WTC11 (cell line): ENCODE measurements at regions not wholly inside any gene's neighbourhood (a gene's known extent, or its start where the extent isn't known, plus 50 kb on each side); places are given as distances from the start of the nearest gene placed in this dataset.

Experiments
- ATAC-seq: fragments of 200-7000 bp; cut with Tn5 transposase; 2 replicates; pipeline ENCODE4 v1.10.0; 2021; ENCODE audit warnings: mild to moderate bottlenecking, moderate library complexity
- CTCF ChIA-PET: fragments of 300-600 bp; sonication (Branson Sonifier 250); formaldehyde crosslinking; loops from one replicate; lab custom pipeline; 2021; ENCODE audit warnings: antibody characterized with exemption; lab: Charles Lee
- POLR2A ChIA-PET: fragments of 350-600 bp; sonication (Branson Sonifier 250); formaldehyde crosslinking; loops from one replicate; lab custom pipeline; 2021; ENCODE audit warnings: antibody characterized with exemption; lab: Charles Lee
- DNase-seq: peaks from one replicate; pipeline ENCODE4 v3.0.0; 2021; ENCODE audit warnings: low spot score
- H3K27ac Mint-ChIP-seq: 2 replicates; pipeline ENCODE4 v1.8.0; 2021; ENCODE audit warnings: mixed read lengths
- H3K27me3 Mint-ChIP-seq: 2 replicates; pipeline ENCODE4 v1.8.0; 2021; ENCODE audit warnings: low read depth, mild to moderate bottlenecking, moderate library complexity, mixed read lengths
- H3K36me3 Mint-ChIP-seq: 2 replicates; pipeline ENCODE4 v1.8.0; 2021; ENCODE audit warnings: mixed read lengths
- H3K4me1 Mint-ChIP-seq: 2 replicates; pipeline ENCODE4 v1.8.0; 2022; ENCODE audit warnings: mixed read lengths
- H3K4me3 Mint-ChIP-seq: 2 replicates; pipeline ENCODE4 v1.8.0; 2021; ENCODE audit warnings: mild to moderate bottlenecking, moderate library complexity, mixed read lengths
- H3K9me3 Mint-ChIP-seq: 2 replicates; pipeline ENCODE4 v1.8.0; 2021; ENCODE audit warnings: mixed read lengths
- ATF1 ChIP-seq: sonication (generic); formaldehyde crosslinking; IDR thresholded peaks from 2 replicates; pipeline ENCODE4 v1.8.1; 2023; ENCODE audit warnings: mild to moderate bottlenecking, moderate library complexity, missing genetic modification reagents
- CTCF ChIP-seq: fragments of 200-600 bp; IDR thresholded peaks from 2 replicates; pipeline ENCODE4 v1.8.0; 2022; ENCODE audit warnings: antibody characterized with exemption
- ERG ChIP-seq: fragments of 250-450 bp; sonication (Bioruptor Pico); IDR thresholded peaks from 2 replicates; pipeline ENCODE4 v1.8.0; 2021; ENCODE audit warnings: mild to moderate bottlenecking
- ETV6 ChIP-seq: sonication (generic); formaldehyde crosslinking; IDR thresholded peaks from 2 replicates; pipeline ENCODE4 v1.8.1; 2022; ENCODE audit warnings: mild to moderate bottlenecking, missing genetic modification reagents
- GRHL2 ChIP-seq: fragments of 250-450 bp; sonication (Bioruptor Pico); IDR thresholded peaks from 2 replicates; pipeline ENCODE4 v1.8.0; 2022; ENCODE audit warnings: mild to moderate bottlenecking, moderate library complexity; ENCODE audit not compliant: insufficient replicate concordance, severe bottlenecking
- JUN ChIP-seq: sonication (generic); formaldehyde crosslinking; IDR thresholded peaks from 2 replicates; pipeline ENCODE4 v1.8.0; 2023; ENCODE audit warnings: mild to moderate bottlenecking, missing genetic modification reagents
- MXD4 ChIP-seq: fragments of 250-450 bp; sonication (Bioruptor Pico); IDR thresholded peaks from 2 replicates; pipeline ENCODE4 v1.8.0; 2021; ENCODE audit warnings: mild to moderate bottlenecking, moderate library complexity, borderline replicate concordance
- NFATC4 ChIP-seq: fragments of 250-450 bp; sonication (Bioruptor Pico); IDR thresholded peaks from 2 replicates; pipeline ENCODE4 v1.9.0; 2021; ENCODE audit warnings: mild to moderate bottlenecking
- NFE2L1 ChIP-seq: sonication (generic); formaldehyde crosslinking; IDR thresholded peaks from 2 replicates; pipeline ENCODE4 v1.8.1; 2023; ENCODE audit warnings: missing genetic modification reagents
- NR2C2 ChIP-seq: sonication (generic); formaldehyde crosslinking; IDR thresholded peaks from 2 replicates; pipeline ENCODE4 v1.8.0; 2022; ENCODE audit warnings: mild to moderate bottlenecking, missing genetic modification reagents
- PRDM15 ChIP-seq: sonication (generic); formaldehyde crosslinking; IDR thresholded peaks from 2 replicates; pipeline ENCODE4 v1.8.0; 2022; ENCODE audit warnings: missing genetic modification reagents
- TCF7 ChIP-seq: sonication (generic); formaldehyde crosslinking; IDR thresholded peaks from 2 replicates; pipeline ENCODE4 v1.8.0; 2022; ENCODE audit warnings: mild to moderate bottlenecking, low read depth, missing genetic modification reagents, moderate library complexity
- TP53 ChIP-seq: sonication (generic); formaldehyde crosslinking; IDR thresholded peaks from 2 replicates; pipeline ENCODE4 v1.8.1; 2023; ENCODE audit warnings: mild to moderate bottlenecking, missing genetic modification reagents
- ZNF219 ChIP-seq: sonication (generic); formaldehyde crosslinking; IDR thresholded peaks from 2 replicates; pipeline ENCODE4 v1.8.0; 2023; ENCODE audit warnings: missing genetic modification reagents, mild to moderate bottlenecking, borderline replicate concordance
- ZNF423 ChIP-seq: fragments of 250-450 bp; sonication (Bioruptor Pico); IDR thresholded peaks from 2 replicates; pipeline ENCODE4 v2.1.2; 2022; ENCODE audit warnings: mild to moderate bottlenecking, moderate library complexity
- ZNF425 ChIP-seq: fragments of 250-450 bp; sonication (Bioruptor Pico); conservative IDR thresholded peaks from 2 replicates; pipeline ENCODE4 v1.9.0; 2021; ENCODE audit warnings: mild to moderate bottlenecking
- TF ChIP-seq, protein P1 (sequence below): fragments of 250-450 bp; sonication (Bioruptor Pico); IDR thresholded peaks from 2 replicates; pipeline ENCODE4 v2.1.2; 2022; ENCODE audit warnings: mild to moderate bottlenecking, moderate library complexity
- TF ChIP-seq, protein P2 (sequence below): sonication (generic); formaldehyde crosslinking; IDR thresholded peaks from 2 replicates; pipeline ENCODE4 v1.8.1; 2023; ENCODE audit warnings: mild to moderate bottlenecking, missing genetic modification reagents, moderate library complexity
- TF ChIP-seq, protein P3 (sequence below): sonication (generic); formaldehyde crosslinking; IDR thresholded peaks from 2 replicates; pipeline ENCODE4 v1.8.1; 2023; ENCODE audit warnings: mild to moderate bottlenecking, missing genetic modification reagents
- TF ChIP-seq, protein P4 (sequence below): sonication (generic); formaldehyde crosslinking; IDR thresholded peaks from 2 replicates; pipeline ENCODE4 v1.8.1; 2022; ENCODE audit warnings: low read depth, missing genetic modification reagents, borderline replicate concordance
- TF ChIP-seq, protein P5 (sequence below): sonication (generic); formaldehyde crosslinking; IDR thresholded peaks from 2 replicates; pipeline ENCODE4 v1.8.1; 2023; ENCODE audit warnings: mild to moderate bottlenecking, missing genetic modification reagents

DNA sequence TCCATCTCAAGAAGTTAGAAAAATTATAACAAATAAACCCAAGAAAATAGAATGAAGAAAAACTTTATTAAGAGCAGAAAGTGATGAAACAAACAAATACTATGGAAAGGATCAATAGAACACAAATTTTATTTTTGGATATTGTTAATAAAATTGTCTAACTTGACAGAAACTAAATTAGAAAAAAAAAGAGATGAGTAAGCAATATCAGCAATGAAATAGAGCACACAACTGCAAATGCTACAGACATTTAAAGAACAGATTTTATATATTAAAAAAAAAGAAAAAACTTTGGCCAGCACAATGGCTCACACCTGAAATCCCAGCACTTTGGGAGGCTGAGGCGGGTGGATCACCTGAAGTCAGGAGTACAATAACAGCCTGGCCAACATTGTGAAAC, 628.0 kb downstream of the EPHA7 start:
- Mint-ChIP-seq H3K27me3 (no peaks in the 10 kb centered on the region), H3K4me3 (no peak overlapping the region), H3K4me1 (peaks cover 9% of the 10 kb centered on the region), H3K9me3 (0 out of 2 replicates have a peak, but pooled peaks cover 3% of the 10 kb centered on the region), H3K27ac (no peak overlapping the region), H3K36me3 (no peaks in the 10 kb centered on the region)
- TF ChIP-seq NFE2L1 (CRISPR knock-in tag) (no peak), JUN (CRISPR knock-in tag) (no peak), TP53 (no peak), ZNF425 (CRISPR knock-in tag) (no peak), ETV6 (no peak), GRHL2 (no peak), ERG (CRISPR knock-in tag) (no peak), CTCF (no peak), MXD4 (no peak), ATF1 (CRISPR knock-in tag) (no peak), NR2C2 (CRISPR knock-in tag) (no peak)
- TF ChIP-seq, protein P1, sequence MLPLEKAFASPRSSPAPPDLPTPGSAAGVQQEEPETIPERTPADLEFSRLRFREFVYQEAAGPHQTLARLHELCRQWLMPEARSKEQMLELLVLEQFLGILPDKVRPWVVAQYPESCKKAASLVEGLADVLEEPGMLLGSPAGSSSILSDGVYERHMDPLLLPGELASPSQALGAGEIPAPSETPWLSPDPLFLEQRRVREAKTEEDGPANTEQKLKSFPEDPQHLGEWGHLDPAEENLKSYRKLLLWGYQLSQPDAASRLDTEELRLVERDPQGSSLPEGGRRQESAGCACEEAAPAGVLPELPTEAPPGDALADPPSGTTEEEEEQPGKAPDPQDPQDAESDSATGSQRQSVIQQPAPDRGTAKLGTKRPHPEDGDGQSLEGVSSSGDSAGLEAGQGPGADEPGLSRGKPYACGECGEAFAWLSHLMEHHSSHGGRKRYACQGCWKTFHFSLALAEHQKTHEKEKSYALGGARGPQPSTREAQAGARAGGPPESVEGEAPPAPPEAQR = no peak
- TF ChIP-seq, protein P2, sequence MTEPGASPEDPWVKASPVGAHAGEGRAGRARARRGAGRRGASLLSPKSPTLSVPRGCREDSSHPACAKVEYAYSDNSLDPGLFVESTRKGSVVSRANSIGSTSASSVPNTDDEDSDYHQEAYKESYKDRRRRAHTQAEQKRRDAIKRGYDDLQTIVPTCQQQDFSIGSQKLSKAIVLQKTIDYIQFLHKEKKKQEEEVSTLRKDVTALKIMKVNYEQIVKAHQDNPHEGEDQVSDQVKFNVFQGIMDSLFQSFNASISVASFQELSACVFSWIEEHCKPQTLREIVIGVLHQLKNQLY (CRISPR knock-in tag) = no peak
- TF ChIP-seq, protein P3, sequence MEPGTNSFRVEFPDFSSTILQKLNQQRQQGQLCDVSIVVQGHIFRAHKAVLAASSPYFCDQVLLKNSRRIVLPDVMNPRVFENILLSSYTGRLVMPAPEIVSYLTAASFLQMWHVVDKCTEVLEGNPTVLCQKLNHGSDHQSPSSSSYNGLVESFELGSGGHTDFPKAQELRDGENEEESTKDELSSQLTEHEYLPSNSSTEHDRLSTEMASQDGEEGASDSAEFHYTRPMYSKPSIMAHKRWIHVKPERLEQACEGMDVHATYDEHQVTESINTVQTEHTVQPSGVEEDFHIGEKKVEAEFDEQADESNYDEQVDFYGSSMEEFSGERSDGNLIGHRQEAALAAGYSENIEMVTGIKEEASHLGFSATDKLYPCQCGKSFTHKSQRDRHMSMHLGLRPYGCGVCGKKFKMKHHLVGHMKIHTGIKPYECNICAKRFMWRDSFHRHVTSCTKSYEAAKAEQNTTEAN (CRISPR knock-in tag) = no peak
- ATAC-seq (no peak), DNase-seq (no peak)
- POLR2A ChIA-PET = no interaction called here
- CTCF ChIA-PET = no interaction called here

GRCh38 chr6:92790381-92790780, 629.0 kb downstream of the EPHA7 start:
- Mint-ChIP-seq H3K4me3 (no peak overlapping the region), H3K4me1 (peaks cover 9% of the 10 kb centered on the region), H3K27ac (no peak overlapping the region), H3K9me3 (0 out of 2 replicates have a peak, but pooled peaks cover 3% of the 10 kb centered on the region), H3K27me3 (no peaks in the 10 kb centered on the region), H3K36me3 (no peaks in the 10 kb centered on the region)
- CTCF ChIA-PET = interaction anchor here (1.6 kb wide), 1 partner anchor 14 kb away, joined by 5 read pairs; no protein-coding TSS in a partner anchor
- POLR2A ChIA-PET = no interaction called here
- ATAC-seq (no peak), DNase-seq (no peak)
- TF ChIP-seq, protein P4, sequence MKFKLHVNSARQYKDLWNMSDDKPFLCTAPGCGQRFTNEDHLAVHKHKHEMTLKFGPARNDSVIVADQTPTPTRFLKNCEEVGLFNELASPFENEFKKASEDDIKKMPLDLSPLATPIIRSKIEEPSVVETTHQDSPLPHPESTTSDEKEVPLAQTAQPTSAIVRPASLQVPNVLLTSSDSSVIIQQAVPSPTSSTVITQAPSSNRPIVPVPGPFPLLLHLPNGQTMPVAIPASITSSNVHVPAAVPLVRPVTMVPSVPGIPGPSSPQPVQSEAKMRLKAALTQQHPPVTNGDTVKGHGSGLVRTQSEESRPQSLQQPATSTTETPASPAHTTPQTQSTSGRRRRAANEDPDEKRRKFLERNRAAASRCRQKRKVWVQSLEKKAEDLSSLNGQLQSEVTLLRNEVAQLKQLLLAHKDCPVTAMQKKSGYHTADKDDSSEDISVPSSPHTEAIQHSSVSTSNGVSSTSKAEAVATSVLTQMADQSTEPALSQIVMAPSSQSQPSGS (CRISPR knock-in tag) = no peak
- TF ChIP-seq, protein P5, sequence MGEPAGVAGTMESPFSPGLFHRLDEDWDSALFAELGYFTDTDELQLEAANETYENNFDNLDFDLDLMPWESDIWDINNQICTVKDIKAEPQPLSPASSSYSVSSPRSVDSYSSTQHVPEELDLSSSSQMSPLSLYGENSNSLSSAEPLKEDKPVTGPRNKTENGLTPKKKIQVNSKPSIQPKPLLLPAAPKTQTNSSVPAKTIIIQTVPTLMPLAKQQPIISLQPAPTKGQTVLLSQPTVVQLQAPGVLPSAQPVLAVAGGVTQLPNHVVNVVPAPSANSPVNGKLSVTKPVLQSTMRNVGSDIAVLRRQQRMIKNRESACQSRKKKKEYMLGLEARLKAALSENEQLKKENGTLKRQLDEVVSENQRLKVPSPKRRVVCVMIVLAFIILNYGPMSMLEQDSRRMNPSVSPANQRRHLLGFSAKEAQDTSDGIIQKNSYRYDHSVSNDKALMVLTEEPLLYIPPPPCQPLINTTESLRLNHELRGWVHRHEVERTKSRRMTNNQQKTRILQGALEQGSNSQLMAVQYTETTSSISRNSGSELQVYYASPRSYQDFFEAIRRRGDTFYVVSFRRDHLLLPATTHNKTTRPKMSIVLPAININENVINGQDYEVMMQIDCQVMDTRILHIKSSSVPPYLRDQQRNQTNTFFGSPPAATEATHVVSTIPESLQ = no peak
- TF ChIP-seq ZNF219 (CRISPR knock-in tag) (no peak), PRDM15 (no peak), ZNF423 (CRISPR knock-in tag) (no peak), ETV6 (no peak), NFATC4 (no peak), TCF7 (CRISPR knock-in tag) (no peak)
